Testis (tissue), 2 donors: ENCODE measurements at regions not wholly inside any gene's neighbourhood (a gene's known extent, or its start where the extent isn't known, plus 50 kb on each side); places are given as distances from the start of the nearest gene placed in this dataset.

Experiments
- CTCF ChIP-seq, 3 experiments: fragments of 450-650 bp in 2 of 3; fragments of 200-600 bp in 1 of 3; sonication (generic) in 1 of 3; IDR thresholded peaks; one replicate each; pipeline ENCODE4 v1.5.1; 2016 to 2019; ENCODE audit warnings: antibody characterized with exemption in 3 of 3, mild to moderate bottlenecking in 2 of 3, moderate library complexity in 1 of 3
- POLR2A ChIP-seq: fragments of 450-650 bp; IDR thresholded peaks from one replicate; pipeline ENCODE4 v1.6.1; 2017; ENCODE audit warnings: antibody characterized with exemption, mild to moderate bottlenecking, moderate library complexity

DNA sequence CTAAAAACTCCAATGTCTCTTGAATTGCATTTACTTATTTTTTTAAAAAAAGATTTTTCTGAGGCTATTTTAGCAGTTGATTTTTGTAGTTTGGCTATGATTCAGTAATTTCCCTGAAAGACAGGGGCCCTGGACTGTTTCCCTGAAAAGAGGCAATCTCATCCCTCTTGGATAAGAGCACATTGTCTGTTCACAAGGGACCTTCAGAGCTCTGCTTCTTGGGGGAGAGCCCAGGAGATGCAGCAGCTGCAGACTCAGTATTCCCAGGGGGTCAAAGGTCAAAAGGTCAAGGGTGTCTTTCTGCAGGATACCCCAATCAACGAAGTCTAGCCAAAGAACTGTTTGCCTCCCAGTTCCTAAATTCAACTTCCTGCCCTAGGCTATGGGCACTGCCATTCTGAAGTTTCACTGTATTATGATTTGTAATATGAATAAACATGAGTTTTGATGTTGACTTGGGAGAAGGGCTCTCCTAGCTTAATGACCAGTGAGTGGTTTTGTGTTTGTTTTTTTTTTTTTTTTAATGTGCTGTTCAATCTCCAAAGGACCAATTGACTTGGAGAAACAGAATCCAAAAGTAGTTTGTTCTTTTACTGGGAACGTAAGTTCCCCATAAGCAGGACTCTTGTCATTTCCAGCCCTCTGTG is 157.0 kb upstream of the SERPINE2 start:
- TF ChIP-seq CTCF (IDR thresholded peaks at IDR 0.05), result no peak
- no peak for TF ChIP-seq POLR2A
